Aorta (tissue), 5 donors: ENCODE measurements at regions not wholly inside any gene's neighbourhood (a gene's known extent, or its start where the extent isn't known, plus 50 kb on each side); places are given as distances from the start of the nearest gene placed in this dataset.

Experiments used
- ATAC-seq: fragments of 200-7000 bp; cut with Tn5 transposase; one replicate; pipeline ENCODE4 v1.9.1; 2022; ENCODE audit warnings: moderate library complexity; ENCODE audit not compliant: low FRiP score
- DNase-seq, 2 donors: peaks; one replicate each; pipeline ENCODE4 v3.0.0-alpha.2; 2020
- H3K27ac ChIP-seq, 2 donors: one replicate each; pipeline ENCODE4 v1.5.1; 2013; ENCODE audit warnings: low read length in 2 of 2, mild to moderate bottlenecking in 2 of 2, moderate library complexity in 2 of 2, control low read depth in 1 of 2, inconsistent platforms in 1 of 2, low read depth in 1 of 2
- H3K27me3 ChIP-seq, 2 donors: one replicate each; pipeline ENCODE4 v1.6.1; 2013; ENCODE audit warnings: control low read depth in 1 of 2, low read length in 1 of 2, mild to moderate bottlenecking in 1 of 2, moderate library complexity in 1 of 2; ENCODE audit not compliant: insufficient read depth in 2 of 2, control insufficient read depth in 1 of 2
- H3K36me3 ChIP-seq, 2 donors: one replicate each; pipeline ENCODE4 v1.6.1; 2013; ENCODE audit warnings: control low read depth in 1 of 2, low read length in 1 of 2, mild to moderate bottlenecking in 1 of 2; ENCODE audit not compliant: insufficient read depth in 2 of 2, control insufficient read depth in 1 of 2
- H3K4me1 ChIP-seq, 2 donors: one replicate each; pipeline ENCODE4 v1.6.1; 2013; ENCODE audit warnings: low read length in 2 of 2, control low read depth in 1 of 2, mild to moderate bottlenecking in 1 of 2, moderate library complexity in 1 of 2; ENCODE audit not compliant: insufficient read depth in 2 of 2, control insufficient read depth in 1 of 2
- H3K4me3 ChIP-seq, 2 donors: one replicate each; pipeline ENCODE4 v1.5.1; 2013; ENCODE audit warnings: low read length in 2 of 2, control low read depth in 1 of 2, mild to moderate bottlenecking in 1 of 2
- H3K9me3 ChIP-seq: one replicate; pipeline ENCODE4 v1.6.1; 2013; ENCODE audit warnings: mild to moderate bottlenecking, low read length; ENCODE audit not compliant: control insufficient read depth
- WGBS, 2 donors: extraction: QIAGEN DNeasy Blood & Tissue Kit; methylation state at CpG; one replicate each; pipeline ENCODE4 v1.1.7; 2013; 5-methylcytosine and 5-hydroxymethylcytosine counted together
- intact Hi-C, 2 donors: fragments of 100-400 bp; cut with DNase I; formaldehyde crosslinking; loops; one replicate each; pipeline versions ENCODE4 v1.14.2 to v1.15.0; 2022
- donor health status: healthy with polysubstance abuse.
- donor health status: Bipolar disorder and iron deficiency.
- donor health status: DM: no; HTN: no; CAD: no.
- donor health status: DM: no; HTN: no; CAD: no.
- donor health status: DM: yes; HTN: yes; CAD: no.

GRCh38 chr2:103529798-103530502 is 768.1 kb downstream of the TMEM182 start:
- no peak for ATAC-seq
- no peaks in the 10 kb centered on the region for H3K9me3 ChIP-seq
- no peaks in the 10 kb centered on the region for H3K36me3 ChIP-seq
- no peaks in the 10 kb centered on the region for H3K4me1 ChIP-seq
- H3K27me3 ChIP-seq, result no peaks in the 10 kb centered on the region
- H3K27ac ChIP-seq, result no peak overlapping the region
- intact Hi-C loops, result no loop called here
- no peak overlapping the region for H3K4me3 ChIP-seq
- 68 to 72% methylated on average over 5 of the region's 5 CpGs for WGBS, 2 donors
- no peak for DNase-seq

GRCh38 chr2:103552775-103553174 is 790.9 kb downstream of the TMEM182 start:
- Histone ChIP-seq H3K4me3 (no peak overlapping the region), H3K9me3 (peaks cover 3% of the 10 kb centered on the region), H3K4me1 (no peaks in the 10 kb centered on the region), H3K36me3 (no peaks in the 10 kb centered on the region), H3K27me3 (no peaks in the 10 kb centered on the region), H3K27ac (no peak overlapping the region)
- WGBS, 2 donors, result 70 to 79% methylated on average over 3 of the region's 3 CpGs
- ATAC-seq (no peak), DNase-seq (no peak)
- intact Hi-C loops, result no loop called here

- no peak for ATAC-seq
- intact Hi-C loops, result no loop called here
- no peak for DNase-seq
- no peak overlapping the region for H3K27ac ChIP-seq
- H3K27me3 ChIP-seq, result no peaks in the 10 kb centered on the region
- H3K4me3 ChIP-seq, result no peak overlapping the region
- H3K4me1 ChIP-seq, result no peaks in the 10 kb centered on the region
- H3K9me3 ChIP-seq, result peaks cover 1% of the 10 kb centered on the region
- no peaks in the 10 kb centered on the region for H3K36me3 ChIP-seq
- WGBS, 2 donors, result 88 to 91% methylated on average over 3 of the region's 3 CpGs
Measured at GRCh38 chr2:103594823-103595222, 833.0 kb downstream of the TMEM182 start.

GRCh38 chr2:103605071-103605780 is 843.4 kb downstream of the TMEM182 start:
- H3K27ac ChIP-seq, result no peak overlapping the region
- no peaks in the 10 kb centered on the region for H3K9me3 ChIP-seq
- no peaks in the 10 kb centered on the region for H3K36me3 ChIP-seq
- DNase-seq (no peak), ATAC-seq (no peak)
- 72 to 78% methylated on average over 7 of the region's 7 CpGs for WGBS, 2 donors
- intact Hi-C loops, result no loop called here
- H3K4me3 ChIP-seq, result no peak overlapping the region
- no peaks in the 10 kb centered on the region for H3K4me1 ChIP-seq
- H3K27me3 ChIP-seq, result no peaks in the 10 kb centered on the region

- H3K27me3 ChIP-seq, result no peaks in the 10 kb centered on the region
- intact Hi-C loops, result no loop called here
- H3K36me3 ChIP-seq, result no peaks in the 10 kb centered on the region
- no peak overlapping the region for H3K27ac ChIP-seq
- H3K9me3 ChIP-seq, result peaks cover under 1% of the 10 kb centered on the region
- no peak overlapping the region for H3K4me3 ChIP-seq
- ATAC-seq (no peak), DNase-seq (no peak)
- H3K4me1 ChIP-seq, result no peaks in the 10 kb centered on the region
- WGBS, 2 donors, result 78 to 80% methylated on average over 5 of the region's 5 CpGs
Measured at GRCh38 chr2:103615611-103616105, 853.8 kb downstream of the TMEM182 start.

GRCh38 chr2:103616891-103617290 is 855.1 kb downstream of the TMEM182 start:
- ATAC-seq, result no peak
- Histone ChIP-seq H3K27me3 (no peaks in the 10 kb centered on the region), H3K4me1 (no peaks in the 10 kb centered on the region), H3K9me3 (peaks cover 3% of the 10 kb centered on the region), H3K36me3 (no peaks in the 10 kb centered on the region), H3K27ac (no peak overlapping the region), H3K4me3 (no peak overlapping the region)
- intact Hi-C loops, result no loop called here
- WGBS, 2 donors, result 86 to 90% methylated on average over 4 of the region's 4 CpGs
- peak in 1 of 2 donors; percentile 39 for DNase-seq

GRCh38 chr2:103618112-103618511 is 856.3 kb downstream of the TMEM182 start:
- intact Hi-C loops, result no loop called here
- DNase-seq, result no peak
- Histone ChIP-seq H3K27ac (no peak overlapping the region), H3K9me3 (peaks cover 3% of the 10 kb centered on the region), H3K4me3 (no peak overlapping the region), H3K27me3 (no peaks in the 10 kb centered on the region), H3K4me1 (no peaks in the 10 kb centered on the region), H3K36me3 (no peaks in the 10 kb centered on the region)
- no peak for ATAC-seq
- 71 to 85% methylated on average over 2 of the region's 2 CpGs for WGBS, 2 donors

- H3K36me3 ChIP-seq, result no peaks in the 10 kb centered on the region
Measured at GRCh38 chr2:103627301-103627700, 865.5 kb downstream of the TMEM182 start.

GRCh38 chr2:103638978-103639377 is 877.1 kb downstream of the TMEM182 start:
- no peak for ATAC-seq
- intact Hi-C loops, result no loop called here
- H3K4me3 ChIP-seq, result no peak overlapping the region
- H3K9me3 ChIP-seq, result no peaks in the 10 kb centered on the region
- 17 to 27% methylated on average over 2 of the region's 2 CpGs for WGBS, 2 donors
- no peaks in the 10 kb centered on the region for H3K27me3 ChIP-seq
- H3K4me1 ChIP-seq, result no peaks in the 10 kb centered on the region
- no peak for DNase-seq
- H3K36me3 ChIP-seq, result no peaks in the 10 kb centered on the region
- H3K27ac ChIP-seq, result no peak overlapping the region

More at GRCh38 chr2:103627301-103627700, 865.5 kb downstream of the TMEM182 start:
- Histone ChIP-seq H3K9me3 (no peaks in the 10 kb centered on the region), H3K4me1 (no peaks in the 10 kb centered on the region), H3K27me3 (no peaks in the 10 kb centered on the region), H3K27ac (no peak overlapping the region), H3K4me3 (no peak overlapping the region)
- WGBS, 2 donors, result 34 to 40% methylated on average over 1 of the region's 1 CpG
- ATAC-seq (no peak), DNase-seq (no peak)
- intact Hi-C loops, result no loop called here
